ENCODE measurements at regions not wholly inside any gene's neighbourhood (a gene's known extent, or its start where the extent isn't known, plus 50 kb on each side); places are given as distances from the start of the nearest gene placed in this dataset.

GRCh38 chr7:35995334-35995733, 157.7 kb upstream of the EEPD1 start:
- no peak for ATAC-seq (replicated peaks in 1 of 4)
- Mint-ChIP-seq H3K27me3 (peaks cover 0 to 3% of the 10 kb centered on the region in 2 donors), H3K9me3 (no peaks in the 10 kb centered on the region), H3K27ac (no peak overlapping the region), H3K4me3 (no peak overlapping the region), H3K4me1 (no peaks in the 10 kb centered on the region), H3K36me3 (no peaks in the 10 kb centered on the region)
- no peaks in the 10 kb centered on the region for H3K9me3 ChIP-seq
- no peaks in the 10 kb centered on the region for H3K4me1 ChIP-seq (ENCODE audit: control insufficient read depth in 1 of 2, extremely low read depth in 1 of 2, insufficient read depth in 2 of 2, low read length in 2 of 2)
- 88% methylated on average over 4 of the region's 4 CpGs for WGBS (ENCODE audit: insufficient coverage)
- POLR2A ChIA-PET = no interaction called here
- CTCF ChIA-PET = no interaction called here
- H3K27me3 ChIP-seq (replicated peaks in 1 of 2; ENCODE audit: control insufficient read depth in 2 of 2, extremely low read depth in 1 of 2, insufficient read depth in 2 of 2, low read length in 1 of 2) = no peaks in the 10 kb centered on the region
- no peak overlapping the region for H3K27ac ChIP-seq (ENCODE audit: low read length)
- no peaks in the 10 kb centered on the region for H3K36me3 ChIP-seq (ENCODE audit: control insufficient read depth in 2 of 2, extremely low read depth in 1 of 2, insufficient read depth in 1 of 2, low read length in 1 of 2)
- no peak overlapping the region for H3K4me3 ChIP-seq (ENCODE audit: control insufficient read depth in 1 of 2, extremely low read depth in 1 of 2, low read length in 1 of 2)
- no peak for DNase-seq

GRCh38 chr7:35998481-35998880, 154.6 kb upstream of the EEPD1 start:
- H3K27me3 Mint-ChIP-seq = no peaks in the 10 kb centered on the region

GRCh38 chr7:36001546-36001945, 151.5 kb upstream of the EEPD1 start:
- Mint-ChIP-seq H3K9me3 (no peaks in the 10 kb centered on the region), H3K27me3 (no peaks in the 10 kb centered on the region), H3K36me3 (no peaks in the 10 kb centered on the region), H3K27ac (no peak overlapping the region), H3K4me3 (no peak overlapping the region), H3K4me1 (peaks cover 0 to 10% (median 9%) of the 10 kb centered on the region in 3 donors)
- no peak for ATAC-seq (replicated peaks in 1 of 4)
- no peaks in the 10 kb centered on the region for H3K9me3 ChIP-seq
- POLR2A ChIA-PET = no interaction called here
- no peak for DNase-seq
- H3K27me3 ChIP-seq (replicated peaks in 1 of 2; ENCODE audit: control insufficient read depth in 2 of 2, extremely low read depth in 1 of 2, insufficient read depth in 2 of 2, low read length in 1 of 2) = no peaks in the 10 kb centered on the region
- WGBS (ENCODE audit: insufficient coverage) = 90% methylated on average over 3 of the region's 3 CpGs
- H3K36me3 ChIP-seq (ENCODE audit: control insufficient read depth in 2 of 2, extremely low read depth in 1 of 2, insufficient read depth in 1 of 2, low read length in 1 of 2) = no peaks in the 10 kb centered on the region
- CTCF ChIA-PET = no interaction called here
- no peak overlapping the region for H3K27ac ChIP-seq (ENCODE audit: low read length)
- no peaks in the 10 kb centered on the region for H3K4me1 ChIP-seq (ENCODE audit: control insufficient read depth in 1 of 2, extremely low read depth in 1 of 2, insufficient read depth in 2 of 2, low read length in 2 of 2)
- no peak overlapping the region for H3K4me3 ChIP-seq (ENCODE audit: control insufficient read depth in 1 of 2, extremely low read depth in 1 of 2, low read length in 1 of 2)

More at GRCh38 chr7:35998481-35998880, 154.6 kb upstream of the EEPD1 start:
- Histone ChIP-seq H3K9me3 (no peaks in the 10 kb centered on the region), H3K4me1 (ENCODE audit: control insufficient read depth in 1 of 2, extremely low read depth in 1 of 2, insufficient read depth in 2 of 2, low read length in 2 of 2) (no peaks in the 10 kb centered on the region), H3K27me3 (replicated peaks in 1 of 2; ENCODE audit: control insufficient read depth in 2 of 2, extremely low read depth in 1 of 2, insufficient read depth in 2 of 2, low read length in 1 of 2) (no peaks in the 10 kb centered on the region), H3K27ac (ENCODE audit: low read length) (no peak overlapping the region), H3K4me3 (ENCODE audit: control insufficient read depth in 1 of 2, extremely low read depth in 1 of 2, low read length in 1 of 2) (no peak overlapping the region), H3K36me3 (ENCODE audit: control insufficient read depth in 2 of 2, extremely low read depth in 1 of 2, insufficient read depth in 1 of 2, low read length in 1 of 2) (no peaks in the 10 kb centered on the region)
- no peak for DNase-seq
- no peak for ATAC-seq (replicated peaks in 1 of 4)
- Mint-ChIP-seq H3K4me3 (no peak overlapping the region), H3K27ac (no peak overlapping the region), H3K4me1 (no peaks in the 10 kb centered on the region), H3K9me3 (no peaks in the 10 kb centered on the region), H3K36me3 (no peaks in the 10 kb centered on the region)
- WGBS (ENCODE audit: insufficient coverage) = 100% methylated on average over 1 of the region's 5 CpGs
- POLR2A ChIA-PET = no interaction called here
- CTCF ChIA-PET = no interaction called here

- no peak overlapping the region for H3K27ac Mint-ChIP-seq
- ChIA-PET CTCF (no interaction called here), POLR2A (no interaction called here)
- DNase-seq (no peak), ATAC-seq (replicated peaks in 1 of 4) (no peak)
- H3K27ac ChIP-seq (ENCODE audit: low read length) = no peak overlapping the region
- H3K4me1 Mint-ChIP-seq = peaks cover 0 to 10% (median 9%) of the 10 kb centered on the region in 3 donors
- no peaks in the 10 kb centered on the region for H3K27me3 ChIP-seq (replicated peaks in 1 of 2; ENCODE audit: control insufficient read depth in 2 of 2, extremely low read depth in 1 of 2, insufficient read depth in 2 of 2, low read length in 1 of 2)
- no peak overlapping the region for H3K4me3 Mint-ChIP-seq
- WGBS (ENCODE audit: insufficient coverage) = no CpG with 5 or more reads among the region's 2 CpGs
- no peaks in the 10 kb centered on the region for H3K36me3 Mint-ChIP-seq
- no peaks in the 10 kb centered on the region for H3K9me3 ChIP-seq
- H3K4me1 ChIP-seq (ENCODE audit: control insufficient read depth in 1 of 2, extremely low read depth in 1 of 2, insufficient read depth in 2 of 2, low read length in 2 of 2) = no peaks in the 10 kb centered on the region
- H3K27me3 Mint-ChIP-seq = no peaks in the 10 kb centered on the region
- H3K36me3 ChIP-seq (ENCODE audit: control insufficient read depth in 2 of 2, extremely low read depth in 1 of 2, insufficient read depth in 1 of 2, low read length in 1 of 2) = no peaks in the 10 kb centered on the region
- H3K4me3 ChIP-seq (ENCODE audit: control insufficient read depth in 1 of 2, extremely low read depth in 1 of 2, low read length in 1 of 2) = no peak overlapping the region
- no peaks in the 10 kb centered on the region for H3K9me3 Mint-ChIP-seq
Observed at GRCh38 chr7:36002900-36003299, 150.2 kb upstream of the EEPD1 start.

GRCh38 chr7:36003343-36003742, 149.7 kb upstream of the EEPD1 start:
- no peak overlapping the region for H3K4me3 ChIP-seq (ENCODE audit: control insufficient read depth in 1 of 2, extremely low read depth in 1 of 2, low read length in 1 of 2)
- H3K4me1 ChIP-seq (ENCODE audit: control insufficient read depth in 1 of 2, extremely low read depth in 1 of 2, insufficient read depth in 2 of 2, low read length in 2 of 2) = no peaks in the 10 kb centered on the region
- Mint-ChIP-seq H3K4me1 (peaks cover 0 to 10% (median 9%) of the 10 kb centered on the region in 3 donors), H3K27me3 (no peaks in the 10 kb centered on the region), H3K27ac (no peak overlapping the region), H3K9me3 (no peaks in the 10 kb centered on the region), H3K4me3 (no peak overlapping the region), H3K36me3 (no peaks in the 10 kb centered on the region)
- no peak for ATAC-seq (replicated peaks in 1 of 4)
- CTCF ChIA-PET = no interaction called here
- POLR2A ChIA-PET = interaction anchor here in 1 of 2 donors (0.6 kb wide), 1 partner anchor 377 kb away, joined by 3 read pairs; no protein-coding TSS in a partner anchor
- H3K9me3 ChIP-seq = no peaks in the 10 kb centered on the region
- H3K27ac ChIP-seq (ENCODE audit: low read length) = no peak overlapping the region
- no peaks in the 10 kb centered on the region for H3K36me3 ChIP-seq (ENCODE audit: control insufficient read depth in 2 of 2, extremely low read depth in 1 of 2, insufficient read depth in 1 of 2, low read length in 1 of 2)
- no peaks in the 10 kb centered on the region for H3K27me3 ChIP-seq (replicated peaks in 1 of 2; ENCODE audit: control insufficient read depth in 2 of 2, extremely low read depth in 1 of 2, insufficient read depth in 2 of 2, low read length in 1 of 2)
- no peak for DNase-seq
- no CpG with 5 or more reads among the region's 1 CpG for WGBS (ENCODE audit: insufficient coverage)

GRCh38 chr7:36005293-36005692, 147.8 kb upstream of the EEPD1 start:
- no peaks in the 10 kb centered on the region for H3K27me3 Mint-ChIP-seq
- no peaks in the 10 kb centered on the region for H3K9me3 ChIP-seq
- H3K27ac Mint-ChIP-seq = no peak overlapping the region
- H3K36me3 Mint-ChIP-seq = no peaks in the 10 kb centered on the region
- H3K4me3 ChIP-seq (ENCODE audit: control insufficient read depth in 1 of 2, extremely low read depth in 1 of 2, low read length in 1 of 2) = no peak overlapping the region
- no peaks in the 10 kb centered on the region for H3K36me3 ChIP-seq (ENCODE audit: control insufficient read depth in 2 of 2, extremely low read depth in 1 of 2, insufficient read depth in 1 of 2, low read length in 1 of 2)
- no peaks in the 10 kb centered on the region for H3K27me3 ChIP-seq (replicated peaks in 1 of 2; ENCODE audit: control insufficient read depth in 2 of 2, extremely low read depth in 1 of 2, insufficient read depth in 2 of 2, low read length in 1 of 2)
- H3K9me3 Mint-ChIP-seq = no peaks in the 10 kb centered on the region
- H3K4me3 Mint-ChIP-seq = no peak overlapping the region
- POLR2A ChIA-PET = interaction anchor here in 1 of 2 donors (0.5 kb wide), 1 partner anchor 193 kb away, joined by 6 read pairs; no protein-coding TSS in a partner anchor
- ATAC-seq (replicated peaks in 1 of 4) = no peak
- DNase-seq = no peak
- no peaks in the 10 kb centered on the region for H3K4me1 ChIP-seq (ENCODE audit: control insufficient read depth in 1 of 2, extremely low read depth in 1 of 2, insufficient read depth in 2 of 2, low read length in 2 of 2)
- peaks cover 0 to 10% (median 9%) of the 10 kb centered on the region in 3 donors for H3K4me1 Mint-ChIP-seq
- CTCF ChIA-PET = no interaction called here
- WGBS (ENCODE audit: insufficient coverage) = no CpG with 5 or more reads among the region's 3 CpGs
- no peak overlapping the region for H3K27ac ChIP-seq (ENCODE audit: low read length)

- H3K27me3 ChIP-seq (replicated peaks in 1 of 2; ENCODE audit: control insufficient read depth in 2 of 2, extremely low read depth in 1 of 2, insufficient read depth in 2 of 2, low read length in 1 of 2) = peaks cover 0 to 3% of the 10 kb centered on the region in 2 experiments
- H3K4me3 ChIP-seq (ENCODE audit: control insufficient read depth in 1 of 2, extremely low read depth in 1 of 2, low read length in 1 of 2) = no peak overlapping the region
- no peaks in the 10 kb centered on the region for H3K4me1 ChIP-seq (ENCODE audit: control insufficient read depth in 1 of 2, extremely low read depth in 1 of 2, insufficient read depth in 2 of 2, low read length in 2 of 2)
- ChIA-PET POLR2A (interaction anchor here in 1 of 2 donors (0.5 kb wide), 1 partner anchor 193 kb away, joined by 6 read pairs; no protein-coding TSS in a partner anchor), CTCF (no interaction called here)
- Mint-ChIP-seq H3K9me3 (no peaks in the 10 kb centered on the region), H3K27me3 (no peaks in the 10 kb centered on the region), H3K27ac (no peak overlapping the region), H3K4me3 (no peak overlapping the region), H3K36me3 (no peaks in the 10 kb centered on the region), H3K4me1 (peaks cover 0 to 10% (median 9%) of the 10 kb centered on the region in 3 donors)
- no peaks in the 10 kb centered on the region for H3K9me3 ChIP-seq
- H3K36me3 ChIP-seq (ENCODE audit: control insufficient read depth in 2 of 2, extremely low read depth in 1 of 2, insufficient read depth in 1 of 2, low read length in 1 of 2) = no peaks in the 10 kb centered on the region
- ATAC-seq (replicated peaks in 1 of 4) = no peak
- DNase-seq = no peak
- H3K27ac ChIP-seq (ENCODE audit: low read length) = no peak overlapping the region
Observed at GRCh38 chr7:36005876-36006275, 147.2 kb upstream of the EEPD1 start.
